ENCODE measurements at regions not wholly inside any gene's neighbourhood (a gene's known extent, or its start where the extent isn't known, plus 50 kb on each side); places are given as distances from the start of the nearest gene placed in this dataset.

DNA sequence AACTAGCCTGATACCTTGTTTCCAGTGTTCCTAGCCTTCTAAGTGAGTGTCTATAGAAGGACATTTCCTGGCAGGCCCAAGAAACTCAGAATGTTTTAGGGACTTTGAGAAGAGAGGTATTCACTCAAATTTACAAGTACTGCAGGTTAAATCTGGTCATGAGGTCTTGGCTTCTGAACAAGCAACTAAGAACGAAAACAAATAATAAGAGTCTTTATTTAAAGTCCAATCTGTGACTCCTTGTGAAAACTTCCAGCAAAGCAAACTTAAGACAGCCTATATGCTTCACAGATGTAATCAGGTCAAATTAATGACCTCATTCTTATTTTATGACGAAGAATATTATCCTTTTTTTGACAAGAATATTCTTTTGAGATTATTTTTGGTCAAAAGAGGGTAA, 79.4 kb upstream of the PRSS16 start:
- TF ChIP-seq, protein P1, sequence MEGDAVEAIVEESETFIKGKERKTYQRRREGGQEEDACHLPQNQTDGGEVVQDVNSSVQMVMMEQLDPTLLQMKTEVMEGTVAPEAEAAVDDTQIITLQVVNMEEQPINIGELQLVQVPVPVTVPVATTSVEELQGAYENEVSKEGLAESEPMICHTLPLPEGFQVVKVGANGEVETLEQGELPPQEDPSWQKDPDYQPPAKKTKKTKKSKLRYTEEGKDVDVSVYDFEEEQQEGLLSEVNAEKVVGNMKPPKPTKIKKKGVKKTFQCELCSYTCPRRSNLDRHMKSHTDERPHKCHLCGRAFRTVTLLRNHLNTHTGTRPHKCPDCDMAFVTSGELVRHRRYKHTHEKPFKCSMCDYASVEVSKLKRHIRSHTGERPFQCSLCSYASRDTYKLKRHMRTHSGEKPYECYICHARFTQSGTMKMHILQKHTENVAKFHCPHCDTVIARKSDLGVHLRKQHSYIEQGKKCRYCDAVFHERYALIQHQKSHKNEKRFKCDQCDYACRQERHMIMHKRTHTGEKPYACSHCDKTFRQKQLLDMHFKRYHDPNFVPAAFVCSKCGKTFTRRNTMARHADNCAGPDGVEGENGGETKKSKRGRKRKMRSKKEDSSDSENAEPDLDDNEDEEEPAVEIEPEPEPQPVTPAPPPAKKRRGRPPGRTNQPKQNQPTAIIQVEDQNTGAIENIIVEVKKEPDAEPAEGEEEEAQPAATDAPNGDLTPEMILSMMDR (IDR thresholded peaks at IDR 0.05), result no peak
- TF ChIP-seq POLR2A (IDR thresholded peaks at IDR 0.05; ENCODE audit: low read length) (no peak), CEBPB (IDR thresholded peaks at IDR 0.05) (no peak), JUNB (IDR thresholded peaks at IDR 0.05) (no peak), MAZ (IDR thresholded peaks at IDR 0.05; ENCODE audit: borderline replicate concordance, low read depth, low read length) (no peak), FOSL2 (IDR thresholded peaks at IDR 0.05) (no peak), FOSL2 (CRISPR knock-in tag; IDR thresholded peaks at IDR 0.05) (no peak), GATA3 (IDR thresholded peaks at IDR 0.05; ENCODE audit: borderline replicate concordance) (no peak), EP300 (IDR thresholded peaks at IDR 0.05) (no peak)
- TF ChIP-seq, protein P2, sequence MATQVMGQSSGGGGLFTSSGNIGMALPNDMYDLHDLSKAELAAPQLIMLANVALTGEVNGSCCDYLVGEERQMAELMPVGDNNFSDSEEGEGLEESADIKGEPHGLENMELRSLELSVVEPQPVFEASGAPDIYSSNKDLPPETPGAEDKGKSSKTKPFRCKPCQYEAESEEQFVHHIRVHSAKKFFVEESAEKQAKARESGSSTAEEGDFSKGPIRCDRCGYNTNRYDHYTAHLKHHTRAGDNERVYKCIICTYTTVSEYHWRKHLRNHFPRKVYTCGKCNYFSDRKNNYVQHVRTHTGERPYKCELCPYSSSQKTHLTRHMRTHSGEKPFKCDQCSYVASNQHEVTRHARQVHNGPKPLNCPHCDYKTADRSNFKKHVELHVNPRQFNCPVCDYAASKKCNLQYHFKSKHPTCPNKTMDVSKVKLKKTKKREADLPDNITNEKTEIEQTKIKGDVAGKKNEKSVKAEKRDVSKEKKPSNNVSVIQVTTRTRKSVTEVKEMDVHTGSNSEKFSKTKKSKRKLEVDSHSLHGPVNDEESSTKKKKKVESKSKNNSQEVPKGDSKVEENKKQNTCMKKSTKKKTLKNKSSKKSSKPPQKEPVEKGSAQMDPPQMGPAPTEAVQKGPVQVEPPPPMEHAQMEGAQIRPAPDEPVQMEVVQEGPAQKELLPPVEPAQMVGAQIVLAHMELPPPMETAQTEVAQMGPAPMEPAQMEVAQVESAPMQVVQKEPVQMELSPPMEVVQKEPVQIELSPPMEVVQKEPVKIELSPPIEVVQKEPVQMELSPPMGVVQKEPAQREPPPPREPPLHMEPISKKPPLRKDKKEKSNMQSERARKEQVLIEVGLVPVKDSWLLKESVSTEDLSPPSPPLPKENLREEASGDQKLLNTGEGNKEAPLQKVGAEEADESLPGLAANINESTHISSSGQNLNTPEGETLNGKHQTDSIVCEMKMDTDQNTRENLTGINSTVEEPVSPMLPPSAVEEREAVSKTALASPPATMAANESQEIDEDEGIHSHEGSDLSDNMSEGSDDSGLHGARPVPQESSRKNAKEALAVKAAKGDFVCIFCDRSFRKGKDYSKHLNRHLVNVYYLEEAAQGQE (IDR thresholded peaks at IDR 0.05), result no peak
- TF ChIP-seq, protein P3, sequence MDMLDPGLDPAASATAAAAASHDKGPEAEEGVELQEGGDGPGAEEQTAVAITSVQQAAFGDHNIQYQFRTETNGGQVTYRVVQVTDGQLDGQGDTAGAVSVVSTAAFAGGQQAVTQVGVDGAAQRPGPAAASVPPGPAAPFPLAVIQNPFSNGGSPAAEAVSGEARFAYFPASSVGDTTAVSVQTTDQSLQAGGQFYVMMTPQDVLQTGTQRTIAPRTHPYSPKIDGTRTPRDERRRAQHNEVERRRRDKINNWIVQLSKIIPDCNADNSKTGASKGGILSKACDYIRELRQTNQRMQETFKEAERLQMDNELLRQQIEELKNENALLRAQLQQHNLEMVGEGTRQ (IDR thresholded peaks at IDR 0.05), result no peak
- TF ChIP-seq, protein P4, sequence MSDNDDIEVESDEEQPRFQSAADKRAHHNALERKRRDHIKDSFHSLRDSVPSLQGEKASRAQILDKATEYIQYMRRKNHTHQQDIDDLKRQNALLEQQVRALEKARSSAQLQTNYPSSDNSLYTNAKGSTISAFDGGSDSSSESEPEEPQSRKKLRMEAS (IDR thresholded peaks at IDR 0.05), result no peak

All from A549 (cell line).